IPS-18c (cell line): ENCODE measurements at regions not wholly inside any gene's neighbourhood (a gene's known extent, or its start where the extent isn't known, plus 50 kb on each side); places are given as distances from the start of the nearest gene placed in this dataset.

Experiments used
- H3K4me3 ChIP-seq: 2 replicates; pipeline ENCODE4 v1.7.0; 2013; ENCODE audit warnings: low read depth, mild to moderate bottlenecking, low read length, moderate library complexity; ENCODE audit not compliant: insufficient read depth
- H3K9me3 ChIP-seq: one replicate; pipeline ENCODE4 v1.6.1; 2013; ENCODE audit warnings: mild to moderate bottlenecking, low read length, moderate library complexity; ENCODE audit not compliant: control insufficient read depth, insufficient read depth

GRCh38 chr10:78760463-78761310 is 308.1 kb upstream of the ZMIZ1 start:
- Histone ChIP-seq H3K9me3 (no peaks in the 10 kb centered on the region), H3K4me3 (no peak overlapping the region)

GRCh38 chr10:78761311-78761781 is 307.4 kb upstream of the ZMIZ1 start:
- no peak overlapping the region for H3K4me3 ChIP-seq
- H3K9me3 ChIP-seq: no peaks in the 10 kb centered on the region

GRCh38 chr10:78762086-78762630 is 306.6 kb upstream of the ZMIZ1 start:
- Histone ChIP-seq H3K9me3 (no peaks in the 10 kb centered on the region), H3K4me3 (no peak overlapping the region)

- Histone ChIP-seq H3K4me3 (no peak overlapping the region), H3K9me3 (no peaks in the 10 kb centered on the region)
Measured at GRCh38 chr10:78763234-78763633, 305.5 kb upstream of the ZMIZ1 start.

GRCh38 chr10:78763651-78764395 is 304.9 kb upstream of the ZMIZ1 start:
- H3K9me3 ChIP-seq: no peaks in the 10 kb centered on the region
- no peak overlapping the region for H3K4me3 ChIP-seq

GRCh38 chr10:78764436-78764835 is 304.3 kb upstream of the ZMIZ1 start:
- Histone ChIP-seq H3K4me3 (no peak overlapping the region), H3K9me3 (no peaks in the 10 kb centered on the region)

- H3K4me3 ChIP-seq: no peak overlapping the region
Measured at GRCh38 chr10:78764846-78765430, 303.8 kb upstream of the ZMIZ1 start.

GRCh38 chr10:78765726-78766335 is 302.9 kb upstream of the ZMIZ1 start:
- Histone ChIP-seq H3K4me3 (no peak overlapping the region), H3K9me3 (no peaks in the 10 kb centered on the region)

More at GRCh38 chr10:78764846-78765430, 303.8 kb upstream of the ZMIZ1 start:
- H3K9me3 ChIP-seq: no peaks in the 10 kb centered on the region

GRCh38 chr10:78766603-78767002 is 302.2 kb upstream of the ZMIZ1 start:
- no peaks in the 10 kb centered on the region for H3K9me3 ChIP-seq
- H3K4me3 ChIP-seq: no peak overlapping the region

GRCh38 chr10:78768041-78768835 is 300.5 kb upstream of the ZMIZ1 start:
- no peak overlapping the region for H3K4me3 ChIP-seq
- no peaks in the 10 kb centered on the region for H3K9me3 ChIP-seq

- Histone ChIP-seq H3K4me3 (no peak overlapping the region), H3K9me3 (no peaks in the 10 kb centered on the region)
Measured at GRCh38 chr10:78768876-78769275, 299.9 kb upstream of the ZMIZ1 start.

- Histone ChIP-seq H3K4me3 (no peak overlapping the region), H3K9me3 (no peaks in the 10 kb centered on the region)
Measured at GRCh38 chr10:78769526-78769925, 299.2 kb upstream of the ZMIZ1 start.

- no peaks in the 10 kb centered on the region for H3K9me3 ChIP-seq
- no peak overlapping the region for H3K4me3 ChIP-seq
Measured at GRCh38 chr10:78770167-78771090, 298.3 kb upstream of the ZMIZ1 start.

GRCh38 chr10:78771260-78771659 is 297.5 kb upstream of the ZMIZ1 start:
- H3K9me3 ChIP-seq: no peaks in the 10 kb centered on the region
- no peak overlapping the region for H3K4me3 ChIP-seq

- H3K4me3 ChIP-seq: no peak overlapping the region
- H3K9me3 ChIP-seq: no peaks in the 10 kb centered on the region
Measured at GRCh38 chr10:78771808-78772455, 296.8 kb upstream of the ZMIZ1 start.
